Epithelial cell of prostate (primary cell): ENCODE measurements at regions not wholly inside any gene's neighbourhood (a gene's known extent, or its start where the extent isn't known, plus 50 kb on each side); places are given as distances from the start of the nearest gene placed in this dataset.

Experiments used
- DNase-seq: peaks from one replicate; pipeline ENCODE4 v3.0.0-alpha.2; 2011; ENCODE audit warnings: low read depth, low spot score
- H3K27ac ChIP-seq: fragments of 450-650 bp; 2 replicates; pipeline ENCODE4 v1.5.1; 2017; ENCODE audit warnings: mild to moderate bottlenecking

GRCh38 chr1:30359539-30360220, 363.7 kb downstream of the MATN1 start:
- H3K27ac ChIP-seq, result no peak overlapping the region

DNA sequence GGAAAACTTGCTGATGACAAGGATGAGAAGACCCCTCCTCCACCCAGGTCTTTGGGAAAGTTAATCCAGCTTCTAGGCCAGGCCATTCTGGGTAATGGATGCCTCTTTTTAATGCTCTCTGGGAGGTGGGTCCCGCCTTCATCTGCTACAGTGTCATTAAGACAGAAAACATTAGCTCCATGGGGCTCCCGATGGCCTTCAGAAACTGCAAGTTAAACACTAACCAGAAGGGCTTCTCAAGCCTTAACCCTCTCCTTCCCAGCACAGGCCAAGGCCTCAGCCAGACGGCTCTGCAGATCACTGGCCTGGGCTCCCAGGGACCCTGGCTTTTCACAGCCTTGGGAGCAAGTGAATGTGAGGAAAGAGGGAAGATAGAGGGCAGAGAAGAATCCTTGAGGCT, 364.9 kb downstream of the MATN1 start:
- no peak for DNase-seq
- H3K27ac ChIP-seq, result no peak overlapping the region

More at GRCh38 chr1:30359539-30360220, 363.7 kb downstream of the MATN1 start:
- DNase-seq, result no peak

DNA sequence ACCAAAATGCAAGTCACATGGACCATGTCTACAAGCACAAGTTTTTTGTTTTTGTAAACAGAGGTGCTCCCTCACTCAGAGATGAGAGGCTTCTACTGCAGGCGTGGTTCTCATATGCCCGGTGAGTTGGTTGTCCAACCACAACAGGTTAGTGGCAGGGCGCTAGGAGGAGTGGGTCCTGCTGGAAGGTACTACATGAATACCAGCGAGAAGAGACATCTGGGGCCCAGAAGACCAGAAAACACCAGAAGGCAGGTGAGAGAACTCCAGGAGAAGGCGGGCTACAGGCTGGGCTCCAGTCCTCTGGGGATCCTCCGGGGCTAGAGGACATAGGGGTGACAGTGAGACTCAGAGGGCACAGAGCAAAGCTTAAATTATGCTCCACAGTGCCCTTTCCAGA, 366.5 kb downstream of the MATN1 start:
- DNase-seq, result no peak

GRCh38 chr1:30354410-30354809, 369.0 kb downstream of the MATN1 start:
- no peak overlapping the region for H3K27ac ChIP-seq
- no peak for DNase-seq

More for the DNA sequence above, 366.5 kb downstream of the MATN1 start:
- H3K27ac ChIP-seq, result no peak overlapping the region

GRCh38 chr1:30353637-30354036, 369.7 kb downstream of the MATN1 start:
- DNase-seq, result no peak
- H3K27ac ChIP-seq, result no peak overlapping the region

DNA sequence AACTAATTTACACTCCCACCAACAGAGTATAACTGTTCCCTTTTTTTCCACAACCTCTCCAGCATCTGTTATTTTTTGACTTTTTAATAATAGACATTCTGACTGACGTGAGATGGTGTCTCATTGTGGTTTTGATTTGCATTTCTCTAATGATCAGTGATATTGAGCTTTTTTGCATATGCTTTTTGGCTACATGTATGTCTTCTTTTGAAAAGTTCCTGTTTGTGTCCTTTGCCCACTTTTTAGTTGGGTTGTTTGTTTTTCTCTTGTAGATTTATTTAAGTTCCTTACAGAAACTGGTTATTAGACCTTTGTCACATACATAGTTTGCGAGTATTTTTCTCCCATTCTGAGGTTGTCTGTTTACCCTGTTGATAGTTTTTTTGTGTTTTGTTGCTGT, 375.2 kb downstream of the MATN1 start:
- no peak overlapping the region for H3K27ac ChIP-seq
- DNase-seq, result no peak

DNA sequence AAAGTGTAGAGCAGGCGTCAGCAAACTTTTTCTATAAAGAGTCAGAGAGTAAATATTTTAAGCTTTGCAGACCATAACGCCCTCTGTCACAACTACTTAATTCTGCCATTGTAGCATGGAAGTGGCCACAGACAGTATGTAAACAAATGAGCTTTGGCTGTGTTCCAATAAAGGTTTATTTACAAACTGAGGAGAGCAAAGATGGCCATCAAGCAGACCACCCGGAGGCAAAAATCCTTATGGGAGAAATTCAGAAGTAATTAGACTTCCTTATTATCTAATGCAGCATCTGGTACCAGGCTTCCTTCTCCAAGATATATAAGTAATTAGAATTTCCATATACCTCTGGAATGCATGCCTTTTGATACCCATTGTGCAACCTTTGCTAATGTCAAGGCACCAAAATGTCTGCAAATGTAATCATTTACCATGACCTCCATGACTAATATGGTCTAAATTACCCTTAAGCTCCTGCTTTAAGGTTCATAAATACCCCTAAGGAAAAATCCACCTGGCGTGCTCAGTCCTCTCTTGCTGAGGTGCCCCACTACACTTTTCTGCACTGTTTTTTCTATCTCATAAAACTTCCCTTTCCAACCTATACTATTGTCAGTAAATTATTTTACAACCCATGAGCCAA, 377.8 kb downstream of the MATN1 start:
- no peak for DNase-seq
- no peak overlapping the region for H3K27ac ChIP-seq

GRCh38 chr1:30343562-30343961, 379.8 kb downstream of the MATN1 start:
- H3K27ac ChIP-seq, result no peak overlapping the region
- no peak for DNase-seq

DNA sequence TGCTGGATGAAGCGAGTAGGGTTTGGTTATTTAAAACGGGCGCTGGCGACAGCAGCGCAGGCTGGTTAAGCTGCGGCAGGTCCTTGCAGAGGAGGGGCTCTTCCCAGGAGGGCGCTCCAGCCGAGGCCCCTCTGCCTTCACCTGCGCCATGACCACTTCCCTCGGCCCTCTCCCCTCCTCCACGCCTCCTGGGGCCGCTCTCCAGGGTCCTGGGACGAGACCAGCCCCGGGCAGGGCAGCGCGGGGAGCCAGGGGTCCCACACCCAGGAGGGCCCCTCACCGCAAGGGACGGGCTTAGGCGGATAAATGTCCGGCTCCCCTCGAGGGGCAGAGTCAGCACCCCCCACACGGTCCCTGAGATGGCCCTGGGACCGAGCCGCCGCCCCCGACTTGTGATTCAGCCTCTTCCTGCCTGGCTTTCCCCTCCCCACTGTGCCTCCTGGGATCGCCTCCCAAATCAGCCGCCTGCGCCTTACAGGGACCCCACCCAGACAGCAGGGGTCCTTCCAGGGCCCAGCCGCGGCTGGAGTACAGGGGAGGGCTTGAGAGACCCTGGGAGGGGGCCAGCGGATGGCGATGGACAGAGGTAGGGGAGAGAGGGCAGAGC, 380.7 kb downstream of the MATN1 start:
- H3K27ac ChIP-seq, result no peak overlapping the region
- DNase-seq, result no peak

- no peak for DNase-seq
- no peak overlapping the region for H3K27ac ChIP-seq
These were observed 382.5 kb downstream of the MATN1 start for GRCh38 chr1:30340934-30341333.

GRCh38 chr1:30339866-30340265, 383.5 kb downstream of the MATN1 start:
- no peak for DNase-seq
- H3K27ac ChIP-seq, result no peak overlapping the region

GRCh38 chr1:30338765-30339164, 384.6 kb downstream of the MATN1 start:
- DNase-seq, result no peak
- H3K27ac ChIP-seq, result no peak overlapping the region

GRCh38 chr1:30337324-30337620, 386.1 kb downstream of the MATN1 start:
- no peak for DNase-seq
- H3K27ac ChIP-seq, result no peak overlapping the region

DNA sequence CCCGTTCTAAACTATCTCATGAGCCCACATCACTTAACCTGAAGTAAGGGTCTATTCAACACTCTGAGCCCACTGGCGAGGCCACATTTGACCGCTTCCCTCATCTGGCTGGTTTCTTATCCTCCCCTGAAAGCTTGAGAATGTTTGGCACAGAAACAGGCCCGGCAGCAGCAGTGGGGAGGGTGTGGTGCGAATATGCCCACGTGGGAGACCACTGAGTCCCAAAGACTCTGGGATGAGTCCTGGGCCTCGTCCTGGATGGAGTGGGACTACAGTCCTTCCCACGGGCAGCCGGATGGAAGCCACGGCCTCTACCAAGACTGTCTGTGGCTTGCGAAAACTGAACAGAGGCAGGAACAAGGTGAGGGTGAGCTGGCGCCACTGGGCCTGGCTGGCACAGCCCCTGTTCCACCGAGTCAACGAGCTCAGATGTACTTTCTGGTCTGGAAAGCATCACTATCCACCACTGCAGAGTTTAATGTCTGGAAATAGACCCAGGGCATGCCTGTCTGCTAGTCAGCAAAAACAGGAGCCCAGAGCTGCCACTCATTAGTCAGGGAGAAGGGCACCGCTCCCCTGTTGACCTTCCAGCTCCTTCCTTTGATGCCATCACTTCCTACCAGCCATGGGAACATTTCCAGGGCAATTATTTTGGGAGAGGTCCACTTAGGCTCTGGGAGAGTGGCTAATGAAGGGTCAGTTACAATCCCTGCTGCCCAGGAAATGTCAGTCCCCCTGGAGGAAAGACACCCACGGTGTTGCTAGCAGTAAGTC, 386.6 kb downstream of the MATN1 start:
- no peak overlapping the region for H3K27ac ChIP-seq
- no peak for DNase-seq

DNA sequence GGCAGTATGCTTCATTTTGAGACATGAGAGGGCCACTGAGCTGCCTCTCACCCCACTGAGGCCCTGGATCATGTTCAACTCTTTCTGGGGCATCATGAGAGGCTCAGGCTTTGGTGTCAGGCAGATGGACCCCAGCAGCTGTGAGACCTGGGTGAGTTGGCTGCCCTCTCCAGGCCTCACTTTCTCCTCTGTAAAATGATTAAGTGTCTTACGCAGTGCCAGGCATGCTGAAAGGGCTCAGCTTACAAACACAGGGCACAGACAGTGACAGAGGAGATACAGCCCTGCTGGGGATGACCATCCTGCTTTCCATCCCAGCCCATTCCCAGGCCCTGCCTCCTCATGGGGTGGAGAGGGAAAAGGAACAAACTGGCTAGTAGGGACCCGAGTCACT, 387.4 kb downstream of the MATN1 start:
- no peak for DNase-seq
- no peak overlapping the region for H3K27ac ChIP-seq

DNA sequence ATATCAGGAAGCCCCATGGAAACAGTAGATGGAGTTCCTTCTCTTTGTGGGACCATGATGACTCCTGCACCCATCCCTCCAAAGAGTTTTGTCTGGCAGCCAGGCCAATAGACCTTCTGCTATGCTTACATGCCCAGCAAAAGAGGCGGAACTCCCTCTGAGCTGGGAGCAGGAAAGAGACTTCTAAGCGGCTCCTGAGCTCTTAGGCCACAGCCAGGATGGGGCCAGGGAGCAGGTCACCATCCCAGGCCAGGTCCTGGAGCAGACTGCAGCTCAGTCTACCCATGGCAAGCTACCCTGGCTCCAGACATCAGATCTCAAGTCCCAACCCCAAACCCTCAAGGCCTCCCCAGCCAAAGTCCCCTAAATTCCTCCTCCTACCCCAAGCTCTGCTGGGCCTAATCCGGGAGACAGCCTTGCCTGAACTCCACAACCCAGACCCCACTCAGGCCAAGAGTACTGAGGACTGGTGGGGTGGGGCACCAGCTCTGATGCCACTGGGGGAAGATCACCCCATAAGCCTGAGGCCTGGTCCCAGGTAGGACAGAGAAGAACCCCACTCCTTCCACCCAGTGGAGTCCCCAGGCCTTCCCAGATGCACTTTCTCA, 387.9 kb downstream of the MATN1 start:
- no peak for DNase-seq
- no peak overlapping the region for H3K27ac ChIP-seq

DNA sequence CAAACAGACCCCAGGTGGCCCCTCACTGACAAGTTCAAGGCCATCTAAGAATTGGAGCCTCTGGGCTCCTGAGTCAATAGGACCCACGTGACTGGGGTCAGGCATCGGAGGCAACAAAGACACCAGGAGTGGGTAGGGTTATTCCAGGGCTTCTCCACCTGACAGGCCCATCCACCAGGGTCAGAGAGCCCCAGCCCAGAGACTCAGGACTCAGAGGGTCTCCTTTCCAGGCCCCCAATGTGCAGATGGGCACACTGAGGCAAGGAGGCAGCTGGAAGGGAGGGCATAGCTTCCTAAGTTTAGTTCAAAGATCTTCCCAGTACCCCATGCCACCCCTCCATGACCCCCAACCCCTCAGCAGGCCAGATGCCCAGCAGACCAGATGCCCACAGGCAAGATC, 388.6 kb downstream of the MATN1 start:
- no peak overlapping the region for H3K27ac ChIP-seq
- DNase-seq, result no peak

DNA sequence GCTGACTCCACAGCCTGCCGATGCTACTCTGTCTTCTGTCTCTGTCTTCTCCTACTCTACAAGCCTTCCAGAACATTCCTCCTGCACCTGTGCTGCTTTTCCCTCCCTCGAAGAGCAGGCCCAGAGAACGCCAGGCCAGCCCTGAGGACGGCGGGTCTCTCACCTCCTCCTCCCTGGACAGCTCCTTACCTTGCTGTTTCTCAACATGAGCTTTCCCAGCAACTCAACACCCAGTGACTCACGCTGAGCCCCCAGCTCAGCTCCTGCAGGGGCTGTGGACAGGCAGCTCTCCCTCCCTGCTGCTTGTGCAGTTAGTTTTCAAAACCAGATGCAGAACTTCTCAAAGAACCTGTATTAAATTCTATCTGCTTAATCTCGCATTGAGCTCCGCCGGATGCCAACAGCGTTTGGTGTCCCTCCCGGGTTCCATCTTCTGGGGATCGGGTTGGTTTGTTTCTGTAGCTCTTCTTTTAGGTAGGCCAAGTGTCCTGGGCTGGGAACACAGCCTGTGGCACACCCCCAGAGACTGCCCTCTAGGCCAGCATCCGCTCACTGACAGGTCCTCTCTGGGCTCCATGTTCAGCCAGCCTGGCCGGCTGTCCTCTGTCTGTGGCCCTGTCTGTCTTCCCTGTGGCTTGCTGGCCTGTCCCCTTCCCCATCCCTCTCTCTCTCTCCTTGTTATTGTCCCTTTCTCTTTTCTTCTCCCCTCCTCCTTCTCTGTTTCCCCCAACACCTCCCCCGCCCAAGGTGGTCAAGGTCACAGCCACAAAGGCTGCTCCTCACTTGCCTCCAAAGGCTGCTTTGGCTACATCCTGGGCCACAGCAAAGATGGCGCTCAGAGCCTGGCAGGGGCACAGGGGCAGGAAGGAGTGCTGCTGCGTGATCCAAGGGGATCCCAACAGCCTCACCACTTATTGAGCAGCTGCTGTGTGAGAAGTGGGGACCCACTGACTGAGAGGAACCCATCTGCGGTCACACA, 391.0 kb downstream of the MATN1 start:
- no peak for DNase-seq
- no peak overlapping the region for H3K27ac ChIP-seq

DNA sequence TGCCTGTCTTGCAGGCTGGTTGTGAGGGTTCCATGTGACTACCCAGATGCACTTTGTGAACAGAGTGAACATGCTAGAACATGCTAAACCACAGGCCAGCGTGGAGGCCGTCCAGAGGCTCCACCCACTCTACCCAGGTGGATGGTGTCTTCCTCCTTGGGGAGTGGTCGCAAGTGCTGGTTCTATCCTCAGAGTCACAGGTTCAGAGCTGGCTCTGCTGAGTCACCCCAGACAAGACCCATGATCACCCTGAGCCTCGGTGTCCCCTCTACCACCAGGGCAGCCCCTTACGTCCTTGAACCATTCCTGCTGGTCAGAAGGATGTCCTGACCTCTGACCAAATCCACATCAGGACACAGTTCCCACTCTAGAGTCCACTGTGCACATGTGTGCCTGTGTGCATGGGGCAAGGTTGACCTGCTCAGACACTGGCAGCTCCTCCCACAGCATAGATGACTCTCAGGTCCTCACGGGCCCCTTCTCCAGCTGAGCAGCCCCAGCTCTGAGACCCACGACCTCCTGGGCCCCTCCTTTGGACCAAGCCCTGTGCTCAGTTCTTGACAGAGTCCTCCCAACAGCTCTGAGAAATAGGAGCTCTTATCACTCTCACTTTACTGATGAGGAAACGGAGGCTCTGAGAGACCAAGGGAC, 391.8 kb downstream of the MATN1 start:
- peak; percentile 27 for DNase-seq
- no peak overlapping the region for H3K27ac ChIP-seq
